ENCODE measurements at regions not wholly inside any gene's neighbourhood (a gene's known extent, or its start where the extent isn't known, plus 50 kb on each side); places are given as distances from the start of the nearest gene placed in this dataset.
A peak's percentile ranks its signal among the peaks of the same experiment; 100 is the strongest.
"Not testable (repeated sequence)": the region's sequence is repeated elsewhere in the genome, so short reads cannot be mapped to it uniquely, and the experiment has no call there.

DNA sequence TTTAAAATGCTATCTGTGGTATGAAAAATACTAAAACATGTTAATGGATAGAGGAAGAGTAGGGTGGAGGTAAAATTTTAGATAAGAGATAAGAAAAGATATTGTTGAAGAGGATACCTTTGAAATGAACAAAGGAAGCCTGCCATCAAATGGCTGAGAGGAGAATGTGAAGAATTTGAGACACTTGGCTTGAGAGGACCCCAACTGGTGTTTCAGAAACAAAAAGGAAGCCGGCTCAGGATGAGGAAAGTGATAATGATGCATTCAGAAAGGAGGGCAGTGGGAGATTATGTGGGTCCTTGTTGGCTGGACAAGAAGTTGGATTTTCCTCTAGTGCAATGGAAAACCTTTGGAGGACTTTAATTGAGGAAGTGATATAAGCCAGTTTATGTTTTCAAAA, 264.4 kb downstream of the DUSP6 start:
- DNase-seq, result no peak

GRCh38 chr12:89087149-89087825, 265.0 kb downstream of the DUSP6 start:
- no peak for DNase-seq

- DNase-seq, result no peak
Observed at GRCh38 chr12:89085421-89085820, 266.9 kb downstream of the DUSP6 start.

DNA sequence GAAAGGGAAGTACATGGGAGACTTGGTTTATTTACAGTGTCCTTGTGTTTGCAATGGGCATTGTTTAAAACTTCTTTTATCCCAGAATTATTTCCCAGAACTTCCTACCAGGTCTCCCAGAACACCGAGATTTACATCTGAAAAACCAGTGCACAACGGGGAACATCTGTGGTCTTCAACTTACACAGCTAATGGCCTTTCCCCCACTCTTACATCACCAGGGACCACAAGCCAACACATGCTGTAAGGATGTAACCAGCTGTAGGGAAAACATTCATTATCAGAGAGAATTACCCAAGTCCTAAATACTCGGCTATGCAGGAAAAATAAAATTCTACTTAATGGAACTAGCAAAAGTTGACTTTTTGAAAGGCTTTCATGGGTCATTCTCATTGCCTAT, 267.6 kb downstream of the DUSP6 start:
- DNase-seq, result no peak

DNA sequence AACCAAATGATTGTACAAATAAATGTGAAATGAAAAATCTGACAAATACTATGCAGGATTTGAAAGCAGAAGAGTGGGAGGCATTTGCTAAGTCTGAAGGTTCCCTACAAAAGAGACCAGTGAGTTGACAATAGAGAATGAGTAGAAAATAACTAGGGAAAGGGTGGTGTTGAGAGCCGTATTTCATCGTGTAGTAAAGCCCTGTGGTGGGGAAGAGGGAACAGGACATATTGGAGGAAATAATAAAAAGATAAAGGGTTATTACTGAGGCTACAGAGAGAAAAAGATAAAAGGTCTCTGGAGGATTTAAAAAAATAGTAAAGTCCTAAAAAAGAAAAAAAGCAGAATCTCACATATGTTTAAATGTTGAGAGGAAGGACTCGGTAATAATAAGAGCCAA, 268.8 kb downstream of the DUSP6 start:
- no peak for DNase-seq

GRCh38 chr12:89082370-89082753, 269.9 kb downstream of the DUSP6 start:
- no peak for DNase-seq

DNA sequence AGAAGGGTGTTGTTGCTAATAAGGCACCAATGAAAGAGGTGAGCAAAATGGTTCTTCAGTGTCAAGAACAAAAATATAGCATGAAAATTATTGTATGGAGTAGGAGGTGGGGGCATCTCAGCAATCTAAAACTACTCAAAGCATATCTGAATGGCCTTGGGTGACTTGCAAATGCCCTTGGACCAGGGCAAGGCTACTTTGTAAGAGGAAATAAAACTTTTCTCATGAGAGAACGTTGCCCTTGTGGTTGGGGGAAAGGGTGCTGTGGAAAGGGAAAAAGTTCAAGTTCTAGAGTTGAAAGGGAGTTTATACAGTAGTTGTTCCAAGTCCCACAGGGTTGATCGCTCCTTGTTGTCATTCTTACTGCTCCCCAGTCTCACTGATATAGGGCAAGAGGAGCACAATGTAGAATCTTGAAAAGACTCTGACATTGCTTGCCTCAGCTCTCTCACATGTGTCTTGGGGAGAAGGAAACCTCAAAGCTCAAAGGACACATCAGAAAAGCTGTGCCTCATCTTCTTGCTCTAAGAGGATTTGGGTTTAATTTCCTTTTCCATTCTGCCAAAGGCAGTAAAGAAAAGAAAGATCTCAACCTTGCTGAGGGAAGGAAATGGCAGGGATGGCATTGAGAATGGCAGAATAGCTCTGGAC, 270.5 kb downstream of the DUSP6 start:
- no peak for DNase-seq

- no peak for DNase-seq
Observed at GRCh38 chr12:89080793-89081465, 271.4 kb downstream of the DUSP6 start.

DNA sequence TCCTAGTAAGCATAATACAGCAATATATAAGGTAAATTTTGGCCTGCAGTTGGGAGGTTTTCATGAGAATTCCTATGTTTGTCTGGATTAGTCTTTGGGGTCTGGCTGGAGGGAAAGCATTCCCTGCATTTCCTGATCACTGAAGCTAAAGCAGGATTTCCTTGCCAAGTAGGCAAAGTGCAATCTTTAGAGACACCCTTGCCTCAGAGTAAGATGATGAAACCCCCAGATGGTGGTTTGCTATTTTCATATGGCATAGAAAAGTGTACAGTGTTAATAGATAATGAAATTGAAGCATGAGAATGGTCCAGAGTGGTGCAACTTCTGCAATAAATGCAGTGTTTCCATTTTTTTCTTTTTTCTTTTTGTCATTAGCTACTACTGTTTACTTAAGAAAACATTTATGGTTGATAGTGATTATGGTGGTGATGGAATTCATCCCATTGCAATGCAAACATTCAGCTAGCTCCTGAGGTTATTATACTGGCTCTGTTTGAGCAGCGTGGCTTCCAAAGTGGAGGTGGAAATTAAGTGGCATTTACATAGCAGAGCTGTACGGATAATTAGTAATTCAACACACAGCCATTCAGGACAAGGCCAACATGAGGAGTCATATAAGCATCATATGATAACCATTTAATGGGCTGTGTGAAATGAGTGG, 276.3 kb downstream of the DUSP6 start:
- no peak for DNase-seq

- DNase-seq, result no peak
Observed at GRCh38 chr12:89073659-89074058, 278.6 kb downstream of the DUSP6 start.

DNA sequence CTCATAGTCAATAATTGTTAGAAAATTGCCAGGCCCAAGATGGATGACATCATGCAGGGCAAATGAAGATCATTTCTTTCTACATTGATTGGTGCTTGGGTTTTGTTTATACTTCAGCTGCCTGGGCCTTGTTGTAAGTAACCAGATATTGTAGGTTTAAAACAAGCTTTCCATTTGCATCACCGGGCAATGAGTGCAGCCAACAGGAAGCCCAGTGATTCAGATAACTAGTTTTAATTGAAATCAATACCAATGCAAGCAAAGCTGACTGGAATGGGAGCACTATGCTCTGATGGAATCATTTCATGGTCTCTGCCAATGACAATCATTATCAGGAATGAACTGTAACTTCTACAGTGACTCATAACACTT, 279.3 kb downstream of the DUSP6 start:
- DNase-seq, result peak; percentile 37

DNA sequence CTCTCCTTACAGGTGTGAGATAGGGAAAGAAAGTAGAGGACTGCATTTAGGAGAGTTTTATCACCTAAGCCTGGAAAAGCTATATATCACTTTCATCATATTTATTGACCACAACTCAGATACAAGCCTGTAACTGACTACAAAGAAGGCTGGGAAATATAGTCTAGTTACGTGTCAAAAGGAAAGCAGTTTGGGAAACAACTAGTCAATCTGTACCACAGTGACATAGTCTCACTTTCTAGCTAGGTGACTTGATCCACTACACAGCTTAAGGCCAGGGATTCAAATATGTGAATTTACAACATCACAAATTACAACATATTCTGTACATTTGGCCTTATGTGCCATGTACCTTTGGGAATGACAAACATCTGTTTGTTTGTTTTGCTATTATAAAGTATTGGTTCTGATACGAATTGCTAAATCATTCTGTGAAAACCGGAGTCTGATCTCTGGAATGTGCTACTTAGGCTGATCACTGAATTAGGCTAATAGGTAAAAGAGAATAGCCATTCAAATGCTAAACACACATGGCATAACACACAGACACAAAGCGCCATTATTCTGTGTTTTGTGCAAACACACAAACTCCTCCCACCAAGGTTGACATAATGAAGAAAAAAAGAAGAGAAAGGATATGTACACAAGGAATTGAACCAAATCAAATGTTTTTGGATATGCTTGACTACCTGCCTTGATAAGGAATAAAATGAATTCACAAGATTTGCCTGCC, 279.8 kb downstream of the DUSP6 start:
- DNase-seq, result no peak

DNA sequence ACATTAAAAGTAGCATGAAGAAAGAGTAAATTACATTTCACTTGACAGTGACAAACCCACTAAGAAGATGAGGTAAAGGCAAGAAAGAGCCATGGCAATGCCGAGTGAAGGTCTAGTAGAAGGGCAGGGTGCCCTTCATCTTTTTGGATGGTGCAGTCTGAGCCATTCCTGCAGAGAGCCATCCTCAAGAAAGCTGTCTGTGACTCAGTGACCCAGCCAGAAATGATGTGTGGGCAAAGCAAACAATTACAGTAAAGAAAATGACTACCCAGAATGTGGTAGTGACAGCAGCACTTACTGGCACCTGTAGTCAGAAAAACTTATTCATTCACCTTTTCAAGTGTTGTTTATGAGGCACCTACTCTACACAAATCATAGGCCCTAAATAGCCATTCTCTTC, 281.7 kb downstream of the DUSP6 start:
- DNase-seq, result peak; percentile 71

- DNase-seq, result no peak
Observed at GRCh38 chr12:89069431-89069830, 282.9 kb downstream of the DUSP6 start.

DNA sequence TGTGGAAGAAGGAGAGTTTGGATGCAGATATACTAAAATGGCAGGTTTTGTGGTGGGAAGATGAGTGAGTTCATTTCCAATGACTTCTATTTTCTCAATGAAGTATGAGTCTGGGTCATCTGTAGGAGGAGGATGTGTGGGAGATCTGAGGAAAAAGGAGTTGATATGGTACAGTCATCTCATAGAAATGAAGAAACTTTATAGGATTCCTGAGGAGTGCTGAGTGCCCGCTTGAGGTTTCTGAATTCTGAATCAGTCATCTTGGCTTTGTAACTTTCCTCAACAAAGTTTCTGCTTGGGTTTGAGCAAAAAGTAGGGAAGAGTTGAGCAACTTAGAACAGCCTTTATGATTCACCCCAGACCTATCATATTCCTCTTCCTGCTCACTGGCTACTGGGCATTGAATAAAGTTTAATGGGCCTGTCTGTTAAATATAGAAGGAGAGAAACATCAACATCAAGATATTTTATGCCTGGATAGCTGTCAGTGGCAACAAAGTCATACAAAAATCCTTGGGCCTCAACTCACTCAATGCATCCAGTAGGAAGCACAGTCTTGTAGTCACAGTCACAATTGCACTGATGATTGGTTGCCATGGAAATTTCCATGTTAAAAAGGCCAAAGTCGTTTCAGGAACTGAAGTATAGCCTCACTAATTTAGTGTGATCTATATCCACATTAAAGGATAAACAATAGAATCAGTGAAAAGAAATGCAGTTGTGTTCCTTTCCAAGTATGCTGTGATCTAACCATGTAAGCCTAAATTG, 284.7 kb downstream of the DUSP6 start:
- DNase-seq, result no peak

DNA sequence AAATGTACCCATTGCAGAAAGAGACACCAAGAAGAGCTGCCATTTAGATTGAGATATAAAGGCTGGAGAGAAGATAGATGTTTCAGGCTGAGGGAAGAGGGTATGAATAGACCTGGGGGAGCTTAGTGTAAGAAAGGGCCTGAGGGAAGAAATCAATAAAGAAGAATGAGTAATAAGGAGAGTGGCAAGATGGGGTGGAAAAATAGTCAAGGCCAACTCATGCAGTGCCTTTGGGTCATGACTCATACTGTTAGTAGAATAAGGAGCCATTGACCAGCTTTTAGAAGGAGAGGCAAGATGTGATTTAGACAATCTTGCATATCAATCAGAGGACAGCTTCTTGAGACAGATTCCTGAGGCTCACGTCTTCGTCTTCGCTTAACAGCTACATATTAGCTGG, 287.5 kb downstream of the DUSP6 start:
- peak; percentile 35 for DNase-seq

DNA sequence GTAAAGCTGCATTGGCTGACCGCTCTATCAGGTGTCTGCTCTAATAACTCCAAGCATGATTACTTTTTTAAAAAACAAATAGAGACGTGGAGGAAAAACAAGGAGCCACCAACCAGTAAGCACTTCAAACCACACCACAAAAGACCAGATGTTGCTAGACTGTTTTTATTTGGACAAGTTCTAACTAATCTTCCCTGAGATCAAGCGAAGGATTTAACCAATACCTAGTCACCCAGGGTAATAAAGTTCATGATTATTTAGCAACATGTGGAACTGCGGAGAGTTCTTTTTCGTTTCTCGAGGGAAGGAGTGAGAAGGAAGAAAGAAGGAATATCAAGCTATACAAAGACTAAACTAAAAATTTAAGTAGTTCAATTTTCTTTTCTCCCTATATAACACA, 288.1 kb downstream of the DUSP6 start:
- no peak for DNase-seq

GRCh38 chr12:89062996-89063395, 289.3 kb downstream of the DUSP6 start:
- no peak for DNase-seq

DNA sequence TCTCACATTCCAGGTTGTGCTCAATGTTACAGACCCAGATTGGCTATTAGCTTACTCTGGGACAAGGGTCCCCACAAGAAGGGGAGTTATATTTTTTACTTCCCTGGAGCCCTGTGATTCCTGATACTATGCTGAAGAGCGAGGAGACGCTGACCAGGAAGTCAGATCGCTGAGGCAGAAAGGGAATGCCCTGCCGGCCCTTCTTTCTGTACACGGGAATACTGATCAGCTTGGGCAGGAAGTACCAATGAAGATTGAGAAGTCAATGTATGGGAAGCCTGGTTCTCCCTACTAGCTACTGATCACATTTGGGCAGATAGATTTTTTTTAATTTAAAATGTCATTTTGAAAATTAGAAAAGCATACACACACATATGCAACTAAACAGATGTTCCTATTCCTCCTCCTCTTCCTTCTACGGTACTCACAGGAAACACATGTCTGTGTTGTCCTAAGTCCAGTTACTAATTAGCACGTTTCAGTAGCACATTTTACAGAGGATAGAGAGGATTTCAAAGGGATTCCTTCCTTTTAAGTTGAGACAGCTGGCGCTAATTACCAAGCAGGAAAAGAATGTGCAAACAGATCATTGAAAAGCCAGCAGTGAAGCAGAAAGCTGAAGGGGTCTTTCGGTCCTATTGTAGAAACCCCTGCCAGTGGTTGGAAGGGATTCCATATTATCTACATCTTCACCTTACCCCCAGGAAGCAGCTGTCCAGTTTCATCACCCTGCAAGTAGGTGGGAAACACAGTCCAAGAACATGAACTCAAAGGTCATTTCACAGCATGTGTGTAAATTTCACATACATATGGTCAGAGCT, 292.4 kb downstream of the DUSP6 start:
- DNase-seq, result no peak

DNA sequence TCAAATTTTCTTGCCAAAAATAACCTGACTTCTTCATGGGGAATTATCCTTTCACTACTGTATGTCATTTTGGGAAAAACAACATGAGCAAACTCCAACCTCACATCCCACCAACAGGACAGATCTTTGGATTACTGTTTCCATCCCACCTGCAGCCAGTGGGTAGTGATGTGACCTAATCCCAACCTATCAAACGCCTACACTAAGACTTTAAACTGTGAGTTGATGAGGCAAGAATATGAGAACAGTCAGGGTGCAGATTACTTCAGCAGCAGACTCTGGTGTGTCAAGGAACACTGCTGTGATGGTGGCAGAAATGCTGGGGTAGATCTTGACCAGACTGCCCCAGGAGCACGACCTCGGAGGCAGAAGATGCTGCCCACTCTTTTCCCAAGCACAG, 293.2 kb downstream of the DUSP6 start:
- DNase-seq, result no peak

DNA sequence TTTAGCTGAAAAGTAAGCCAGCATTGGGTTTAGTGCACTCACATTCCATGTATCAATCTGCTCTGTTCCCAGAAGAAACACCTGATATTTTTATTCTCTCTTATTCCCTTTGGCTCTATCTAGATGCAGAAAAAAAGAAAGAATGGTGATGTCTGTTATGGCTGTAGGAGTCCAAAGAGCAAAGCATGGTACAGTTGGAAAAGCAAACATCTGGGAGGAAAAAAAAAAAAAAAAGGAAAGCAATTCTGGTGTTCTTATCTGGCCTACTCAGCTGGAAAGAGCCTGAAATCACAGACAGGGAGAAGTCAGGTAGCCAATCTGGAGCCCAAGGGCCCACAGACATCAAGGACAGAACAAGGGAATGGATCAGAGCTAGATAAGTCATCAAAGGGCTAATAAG, 293.9 kb downstream of the DUSP6 start:
- no peak for DNase-seq

- DNase-seq, result not testable (repeated sequence)
Observed at GRCh38 chr12:89053817-89054216, 298.5 kb downstream of the DUSP6 start.
